NCI-H524 treated with DMSO at 0.1 percent for 48 hours (cell line): ENCODE measurements at regions not wholly inside any gene's neighbourhood (a gene's known extent, or its start where the extent isn't known, plus 50 kb on each side); places are given as distances from the start of the nearest gene placed in this dataset.

Experiments used
- DNase-seq: peaks from one replicate; lab custom pipeline; 2025; lab: John Stamatoyannopoulos, UW

GRCh38 chrX:46447384-46447783, 97.8 kb downstream of the ZNF674 start:
- no peak for DNase-seq

GRCh38 chrX:46446727-46447378, 98.4 kb downstream of the ZNF674 start:
- DNase-seq = peak; percentile 25

GRCh38 chrX:46444011-46444410, 101.2 kb downstream of the ZNF674 start:
- no peak for DNase-seq

- no peak for DNase-seq
Observed at GRCh38 chrX:46436744-46437143, 108.5 kb downstream of the ZNF674 start.

GRCh38 chrX:46433892-46434291, 111.3 kb downstream of the ZNF674 start:
- no peak for DNase-seq

GRCh38 chrX:46408553-46409407, 136.4 kb downstream of the ZNF674 start:
- no peak for DNase-seq

- no peak for DNase-seq
Observed at GRCh38 chrX:46407753-46408130, 137.5 kb downstream of the ZNF674 start.

GRCh38 chrX:46407036-46407752, 138.0 kb downstream of the ZNF674 start:
- no peak for DNase-seq

- no peak for DNase-seq
Observed at GRCh38 chrX:46404774-46405173, 140.4 kb downstream of the ZNF674 start.

- DNase-seq = no peak
Observed at GRCh38 chrX:46400530-46401443, 144.4 kb downstream of the ZNF674 start.

GRCh38 chrX:46398874-46399273, 146.3 kb downstream of the ZNF674 start:
- no peak for DNase-seq

GRCh38 chrX:46398126-46398525, 147.1 kb downstream of the ZNF674 start:
- DNase-seq = no peak

GRCh38 chrX:46386511-46386910, 158.7 kb downstream of the ZNF674 start:
- DNase-seq = no peak

- no peak for DNase-seq
Observed at GRCh38 chrX:46383006-46383405, 162.2 kb downstream of the ZNF674 start.

GRCh38 chrX:46382595-46382994, 162.6 kb downstream of the ZNF674 start:
- no peak for DNase-seq

- DNase-seq = no peak
Observed at GRCh38 chrX:46381630-46382029, 163.6 kb downstream of the ZNF674 start.

GRCh38 chrX:46380148-46380752, 165.0 kb downstream of the ZNF674 start:
- no peak for DNase-seq

GRCh38 chrX:46376246-46376885, 168.9 kb downstream of the ZNF674 start:
- DNase-seq = no peak

- no peak for DNase-seq
Observed at GRCh38 chrX:46375831-46376230, 169.4 kb downstream of the ZNF674 start.

- no peak for DNase-seq
Observed at GRCh38 chrX:46374371-46374770, 170.8 kb downstream of the ZNF674 start.

GRCh38 chrX:46367491-46367890, 177.7 kb downstream of the ZNF674 start:
- no peak for DNase-seq
